Natural killer cell treated with Interleukin-12 subunit alpha and Interleukin-12 subunit beta and Interleukin-15 and Interleukin-18, amount 100 ng/mL, for 72 hours (primary cell): ENCODE measurements at regions not wholly inside any gene's neighbourhood (a gene's known extent, or its start where the extent isn't known, plus 50 kb on each side); places are given as distances from the start of the nearest gene placed in this dataset.

Source experiments
- ATAC-seq, 2 donors: fragments of 150-1000 bp; cut with Tn5 transposase in 1 of 2; sonication (Bioruptor Pico), chemical (Tn5 transposase) in 1 of 2; 2 replicates each; pipeline ENCODE4 v1.10.0; 2021
- DNase-seq: peaks from one replicate; pipeline ENCODE4 v3.0.0; 2022; ENCODE audit warnings: low spot score
- H3K27ac Mint-ChIP-seq, 2 donors: 1 replicate in 1 of 2; 2 replicates in 1 of 2; pipeline ENCODE4 v1.8.0; 2022; ENCODE audit warnings: mixed read lengths in 2 of 2, mild to moderate bottlenecking in 1 of 2, moderate library complexity in 1 of 2
- H3K27me3 Mint-ChIP-seq, 2 donors: 1 replicate in 1 of 2; 2 replicates in 1 of 2; pipeline ENCODE4 v1.8.0; 2022; ENCODE audit warnings: mixed read lengths in 2 of 2
- H3K36me3 Mint-ChIP-seq: one replicate; pipeline ENCODE4 v1.8.0; 2022; ENCODE audit warnings: mixed read lengths
- H3K4me1 Mint-ChIP-seq, 2 donors: 1 replicate in 1 of 2; 2 replicates in 1 of 2; pipeline ENCODE4 v1.8.0; 2022; ENCODE audit warnings: low read depth in 2 of 2, mixed read lengths in 2 of 2, mild to moderate bottlenecking in 1 of 2
- H3K4me3 Mint-ChIP-seq: one replicate; pipeline ENCODE4 v1.8.0; 2022; ENCODE audit warnings: mixed read lengths
- H3K9me3 Mint-ChIP-seq: 2 replicates; pipeline ENCODE4 v1.8.0; 2022; ENCODE audit warnings: mixed read lengths

DNA sequence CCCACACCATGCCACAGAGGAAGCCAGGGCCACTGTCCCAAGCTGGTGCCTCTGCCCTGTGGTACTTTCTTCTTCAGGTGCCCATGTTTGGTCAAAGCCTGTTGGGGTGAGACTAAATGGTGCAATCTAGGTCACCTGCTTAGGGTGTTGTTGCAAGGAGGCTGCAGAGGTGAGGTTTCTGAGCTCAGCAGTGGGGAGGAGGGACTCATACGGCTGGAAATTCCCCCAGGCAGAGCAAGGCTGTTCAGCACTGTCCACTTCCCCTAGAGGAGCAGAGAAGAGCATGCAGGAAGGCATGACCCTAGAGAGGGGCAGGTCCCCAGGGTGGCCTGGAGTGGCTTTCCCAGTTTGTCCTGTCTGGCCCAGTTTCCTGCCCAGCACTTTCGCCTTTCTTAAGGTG is 211.0 kb downstream of the HAUS1 start:
- peaks cover 5% of the 10 kb centered on the region in 2 donors for H3K4me1 Mint-ChIP-seq
- no peaks in the 10 kb centered on the region for H3K36me3 Mint-ChIP-seq
- ATAC-seq, result peak; percentile 25 to 60
- H3K4me3 Mint-ChIP-seq, result no peak overlapping the region
- peak overlapping the region in 1 of 2 donors; percentile 53 for H3K27ac Mint-ChIP-seq
- DNase-seq, result no peak
- H3K9me3 Mint-ChIP-seq, result no peaks in the 10 kb centered on the region
- H3K27me3 Mint-ChIP-seq, result peaks cover 0 to 3% of the 10 kb centered on the region in 2 donors

DNA sequence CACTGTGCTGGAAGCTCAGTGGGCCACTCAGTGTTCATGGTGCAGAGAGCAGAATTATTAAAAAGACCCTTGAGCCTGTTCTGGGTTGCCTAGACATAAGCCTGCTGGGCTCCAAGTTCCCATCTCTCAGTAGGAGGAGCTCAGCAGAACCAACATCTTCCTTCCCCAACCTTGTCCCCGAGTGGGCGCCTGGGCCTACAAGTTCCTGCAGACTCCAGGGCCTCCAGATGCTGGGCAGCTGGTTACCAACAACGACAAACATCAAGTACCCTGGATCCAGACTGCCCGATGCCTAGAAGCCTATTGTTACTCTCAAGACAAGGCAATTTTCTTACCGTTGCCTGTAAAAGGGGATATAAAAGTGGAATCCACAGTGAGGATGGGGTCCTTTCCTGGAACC is 214.2 kb downstream of the HAUS1 start:
- H3K27me3 Mint-ChIP-seq, result no peaks in the 10 kb centered on the region
- DNase-seq (no peak), ATAC-seq (no peak)
- H3K9me3 Mint-ChIP-seq, result no peaks in the 10 kb centered on the region
- H3K4me1 Mint-ChIP-seq, result peaks cover 0 to 5% of the 10 kb centered on the region in 2 donors
- no peak overlapping the region for H3K4me3 Mint-ChIP-seq
- no peak overlapping the region for H3K27ac Mint-ChIP-seq
- H3K36me3 Mint-ChIP-seq, result no peaks in the 10 kb centered on the region

DNA sequence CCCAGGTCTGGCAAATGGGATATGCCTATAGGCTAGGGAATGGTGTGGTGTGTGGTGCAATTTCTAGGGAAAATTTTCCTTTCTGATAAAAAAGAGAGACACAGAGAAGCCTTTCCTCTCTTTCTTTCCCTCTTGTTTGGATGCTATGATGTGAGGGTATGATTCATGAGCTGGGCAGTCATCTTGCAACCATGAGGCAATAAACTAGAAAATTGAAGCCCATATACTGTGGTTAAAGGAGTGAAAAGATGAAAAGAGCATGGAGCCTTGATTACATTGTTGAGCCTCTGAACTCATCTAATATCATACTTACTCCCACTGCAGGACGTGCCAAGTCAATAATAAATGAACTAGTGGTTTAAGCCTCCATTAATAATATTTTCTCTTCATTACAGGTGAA is 215.6 kb downstream of the HAUS1 start:
- Mint-ChIP-seq H3K4me1 (peaks cover 4 to 8% of the 10 kb centered on the region in 2 donors), H3K27me3 (no peaks in the 10 kb centered on the region), H3K27ac (no peak overlapping the region), H3K4me3 (no peak overlapping the region), H3K9me3 (no peaks in the 10 kb centered on the region), H3K36me3 (no peaks in the 10 kb centered on the region)
- DNase-seq (no peak), ATAC-seq (peak in 1 of 2 donors; percentile 43)

DNA sequence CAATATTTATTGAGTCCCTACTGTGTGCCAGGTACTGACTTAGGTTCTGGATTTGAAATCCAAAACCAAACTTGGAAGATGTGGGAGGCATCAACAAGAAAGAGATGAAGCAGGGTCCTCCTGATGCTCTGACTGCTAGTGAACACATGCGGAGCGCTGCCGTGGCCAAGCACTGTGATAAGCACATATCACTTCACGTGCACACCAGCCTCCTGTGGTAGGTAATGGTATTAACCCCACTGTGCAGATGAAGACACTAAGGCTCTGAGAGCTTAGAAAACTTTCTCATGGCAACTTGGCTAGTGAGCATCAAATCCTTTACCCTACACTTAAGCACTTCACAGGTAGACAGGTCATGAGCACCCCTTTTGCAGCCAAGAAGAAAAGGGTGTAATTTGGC is 216.1 kb downstream of the HAUS1 start:
- Mint-ChIP-seq H3K27me3 (no peaks in the 10 kb centered on the region), H3K9me3 (no peaks in the 10 kb centered on the region), H3K27ac (no peak overlapping the region), H3K36me3 (no peaks in the 10 kb centered on the region), H3K4me1 (peaks cover 0 to 8% of the 10 kb centered on the region in 2 donors), H3K4me3 (no peak overlapping the region)
- DNase-seq (no peak), ATAC-seq (no peak)

DNA sequence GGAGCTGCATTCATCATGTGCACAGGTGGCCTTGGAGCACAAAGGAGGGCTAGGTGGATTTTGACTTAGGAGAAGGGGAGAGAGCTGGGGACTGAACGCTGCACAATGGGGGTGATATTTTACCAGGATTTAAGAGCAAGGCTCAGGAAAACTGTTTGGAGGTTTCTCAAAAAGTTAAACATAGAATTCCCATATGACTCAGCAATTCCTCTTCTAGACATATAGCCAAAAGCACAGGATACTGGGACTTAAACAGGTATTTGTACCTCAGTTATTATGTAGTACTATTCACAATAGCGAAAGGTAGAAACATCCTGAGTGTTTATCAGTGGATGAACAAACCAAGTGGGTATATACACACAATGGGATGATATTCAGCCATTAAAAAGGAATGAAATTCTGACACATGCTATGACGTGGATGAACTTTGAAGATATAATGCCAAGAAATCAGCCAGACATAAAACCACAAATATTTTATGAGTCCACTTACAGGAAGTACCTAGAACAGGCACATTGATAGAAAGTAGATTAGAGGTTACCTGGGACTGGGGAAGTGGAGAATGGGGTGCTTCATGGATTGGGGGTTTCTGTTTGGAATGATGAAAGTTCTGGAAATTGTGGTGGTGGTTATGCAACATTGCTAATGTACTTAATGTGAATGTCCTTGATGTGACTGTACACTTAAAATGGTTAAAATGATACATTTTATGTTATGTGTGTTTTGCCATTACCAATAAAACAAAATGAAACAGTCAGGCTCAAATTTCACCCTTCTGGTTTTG is 216.9 kb downstream of the HAUS1 start:
- no peak for DNase-seq
- H3K36me3 Mint-ChIP-seq, result no peaks in the 10 kb centered on the region
- H3K4me3 Mint-ChIP-seq, result no peak overlapping the region
- no peak for ATAC-seq
- H3K9me3 Mint-ChIP-seq, result no peaks in the 10 kb centered on the region
- peaks cover 0 to 12% of the 10 kb centered on the region in 2 donors for H3K4me1 Mint-ChIP-seq
- no peaks in the 10 kb centered on the region for H3K27me3 Mint-ChIP-seq
- H3K27ac Mint-ChIP-seq, result no peak overlapping the region

DNA sequence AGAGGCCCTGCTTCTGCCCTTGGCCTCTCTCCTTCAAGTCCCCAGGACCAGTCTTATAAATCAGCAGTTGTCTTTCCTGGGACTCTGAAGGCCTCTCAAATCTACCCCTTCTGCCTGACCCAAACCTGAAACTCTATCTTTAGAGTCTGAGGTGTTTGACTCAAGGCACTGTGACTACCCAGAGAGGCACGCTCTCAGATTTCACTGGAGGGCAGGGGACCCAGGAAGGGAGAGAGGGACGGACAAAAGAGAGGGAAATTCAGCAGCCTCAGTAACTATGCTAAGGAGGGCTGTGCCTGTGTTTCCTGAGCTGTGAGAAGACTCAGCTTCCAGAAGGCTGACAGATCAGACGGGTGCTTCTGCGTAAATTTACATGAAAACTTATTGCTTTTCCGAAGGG is 217.8 kb downstream of the HAUS1 start:
- Mint-ChIP-seq H3K36me3 (no peaks in the 10 kb centered on the region), H3K4me3 (no peak overlapping the region), H3K27ac (no peak overlapping the region), H3K9me3 (no peaks in the 10 kb centered on the region), H3K27me3 (no peaks in the 10 kb centered on the region), H3K4me1 (peaks cover 0 to 12% of the 10 kb centered on the region in 2 donors)
- ATAC-seq, result no peak
- no peak for DNase-seq

DNA sequence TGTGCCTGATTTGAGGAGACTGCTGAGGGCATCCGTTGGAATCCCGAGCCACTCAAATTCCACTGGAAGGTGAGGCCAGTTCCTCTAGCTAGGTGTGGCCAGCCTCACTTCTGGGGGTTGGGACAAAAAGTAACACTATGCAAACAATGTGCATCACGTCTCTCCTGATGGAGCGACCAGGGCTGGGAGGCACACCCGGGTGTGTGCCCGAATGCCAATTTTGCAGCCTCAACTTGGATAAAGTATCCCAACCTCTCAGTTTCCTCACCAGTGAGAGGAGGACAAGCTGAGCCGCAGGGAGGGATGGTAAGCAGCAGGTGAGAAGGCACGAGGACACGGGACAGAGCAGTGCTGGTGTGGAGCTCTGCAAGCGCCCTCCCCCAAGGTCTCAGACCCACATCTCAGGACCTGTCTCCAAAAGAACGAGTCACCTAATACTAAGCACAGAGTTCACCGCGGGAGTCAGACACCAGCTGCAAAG is 218.3 kb downstream of the HAUS1 start:
- no peak for DNase-seq
- Mint-ChIP-seq H3K27ac (no peak overlapping the region), H3K36me3 (no peaks in the 10 kb centered on the region), H3K27me3 (no peaks in the 10 kb centered on the region), H3K4me3 (no peak overlapping the region), H3K4me1 (peaks cover 0 to 12% of the 10 kb centered on the region in 2 donors), H3K9me3 (no peaks in the 10 kb centered on the region)
- no peak for ATAC-seq

DNA sequence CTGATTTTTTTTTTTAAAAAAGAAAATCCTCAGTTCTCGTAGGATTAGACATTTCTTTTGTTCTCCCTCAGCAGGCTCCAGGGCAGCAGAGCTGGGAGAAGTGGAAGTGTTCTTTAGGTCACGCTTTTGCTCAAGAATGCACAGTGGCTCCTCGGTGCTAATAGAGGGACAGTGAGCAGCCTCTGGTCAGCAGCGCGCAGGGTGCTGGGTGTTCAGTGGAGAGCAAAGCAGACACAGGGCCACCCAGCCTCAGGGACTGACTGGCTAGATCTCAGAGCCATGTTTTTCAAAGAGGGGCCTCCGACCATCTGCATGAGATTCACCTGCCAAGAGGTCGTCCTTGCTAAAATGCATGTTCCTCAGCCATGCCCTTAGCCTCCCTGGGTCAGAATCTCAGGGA is 218.8 kb downstream of the HAUS1 start:
- H3K27ac Mint-ChIP-seq, result no peak overlapping the region
- no peak overlapping the region for H3K4me3 Mint-ChIP-seq
- H3K9me3 Mint-ChIP-seq, result no peaks in the 10 kb centered on the region
- peaks cover 0 to 12% of the 10 kb centered on the region in 2 donors for H3K4me1 Mint-ChIP-seq
- DNase-seq (no peak), ATAC-seq (no peak)
- no peaks in the 10 kb centered on the region for H3K27me3 Mint-ChIP-seq
- no peaks in the 10 kb centered on the region for H3K36me3 Mint-ChIP-seq

DNA sequence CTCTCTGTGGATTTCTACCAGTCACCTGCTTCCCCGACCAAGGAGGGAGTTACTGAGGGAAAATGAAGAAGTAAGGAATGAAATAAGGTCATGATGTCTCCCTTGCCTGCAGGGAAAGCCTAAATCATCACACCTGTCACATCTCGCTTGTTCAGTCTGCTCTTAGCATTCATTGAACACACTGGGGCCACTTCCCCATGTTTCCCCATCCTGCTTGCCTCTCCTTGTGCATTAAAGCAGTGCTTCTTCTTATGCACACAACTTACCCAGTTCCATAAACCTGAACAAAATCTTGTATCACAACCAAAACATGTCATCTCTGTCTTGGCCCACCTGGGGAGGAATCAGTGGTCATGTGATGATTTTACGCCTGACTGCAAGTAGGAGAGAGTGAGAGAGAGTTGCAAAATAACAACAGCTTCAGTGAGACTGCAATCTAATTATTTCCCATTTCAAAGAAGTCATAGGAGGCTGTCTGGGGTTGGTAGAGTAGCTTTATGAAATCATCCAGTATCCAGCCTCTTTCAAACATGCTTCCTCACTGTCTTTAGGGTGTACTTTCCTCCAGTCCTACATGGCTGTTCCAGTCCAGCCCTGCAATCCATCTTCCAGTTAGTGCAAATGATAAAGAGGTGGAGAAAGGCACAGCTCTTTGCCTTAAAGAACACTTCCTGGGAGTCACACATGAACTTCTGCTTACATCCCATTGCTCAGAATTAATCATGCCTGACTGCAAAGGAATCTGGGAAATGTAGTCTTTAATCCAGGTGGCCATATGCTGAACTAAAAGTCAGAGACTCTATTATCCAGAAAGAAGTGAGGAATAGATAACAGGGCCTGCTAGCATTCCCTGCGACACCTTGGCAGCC is 220.1 kb downstream of the HAUS1 start:
- no peak for DNase-seq
- H3K4me3 Mint-ChIP-seq, result no peak overlapping the region

DNA sequence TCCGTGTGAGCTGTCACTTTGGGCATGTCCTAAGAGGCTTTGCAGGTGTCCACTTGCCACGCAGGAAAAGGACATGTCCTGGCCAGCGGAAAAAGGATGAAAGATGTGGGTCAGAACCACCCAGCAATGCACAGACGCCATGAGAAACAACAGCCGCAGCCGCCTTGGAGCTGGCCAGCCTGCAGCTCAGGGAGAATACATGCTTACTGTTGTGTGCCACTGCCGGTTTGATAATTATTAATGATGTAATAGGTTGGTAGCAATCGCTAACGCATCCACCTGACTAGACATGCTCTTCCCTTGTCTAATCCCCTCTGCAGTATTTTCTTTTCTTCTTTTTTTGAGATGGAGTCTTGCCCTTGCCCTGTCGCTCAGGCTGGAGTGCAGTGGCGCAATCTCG is 221.7 kb downstream of the HAUS1 start:
- ATAC-seq, result no peak
- Mint-ChIP-seq H3K9me3 (no peaks in the 10 kb centered on the region), H3K4me3 (no peak overlapping the region), H3K27me3 (no peaks in the 10 kb centered on the region), H3K27ac (peak overlapping the region in 1 of 2 donors; percentile 52), H3K36me3 (no peaks in the 10 kb centered on the region), H3K4me1 (peaks cover 0 to 16% of the 10 kb centered on the region in 2 donors)
- no peak for DNase-seq

More for the DNA sequence above, 220.1 kb downstream of the HAUS1 start:
- H3K9me3 Mint-ChIP-seq, result no peaks in the 10 kb centered on the region
- H3K36me3 Mint-ChIP-seq, result no peaks in the 10 kb centered on the region
- H3K4me1 Mint-ChIP-seq, result peaks cover 0 to 12% of the 10 kb centered on the region in 2 donors
- H3K27me3 Mint-ChIP-seq, result no peaks in the 10 kb centered on the region
- ATAC-seq, result no peak
- H3K27ac Mint-ChIP-seq, result peak overlapping the region in 1 of 2 donors; percentile 28

DNA sequence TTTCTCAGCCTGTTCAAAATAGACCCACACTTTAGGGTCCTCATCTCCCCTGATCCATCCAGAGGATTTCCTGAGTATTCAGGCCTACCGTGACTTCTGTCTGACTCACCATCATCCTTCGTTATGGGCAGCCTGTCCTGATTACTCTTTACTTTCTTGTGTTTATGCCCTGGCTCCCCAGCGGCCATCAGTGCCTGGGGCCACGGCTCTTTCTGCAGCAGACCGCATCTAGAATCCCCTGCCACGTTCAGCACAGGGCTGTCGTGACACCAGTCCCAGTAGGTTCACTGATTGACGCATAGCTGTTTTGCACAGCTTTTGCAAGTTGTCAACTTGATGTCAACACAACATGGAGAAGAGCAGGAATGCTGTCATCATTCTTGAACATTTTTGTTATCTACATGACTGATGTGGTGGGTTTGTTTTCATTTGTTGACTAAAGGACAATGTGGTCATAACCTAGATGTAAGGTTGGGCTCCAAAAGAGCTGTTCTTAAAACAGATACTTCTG is 225.6 kb downstream of the HAUS1 start:
- ATAC-seq (no peak), DNase-seq (no peak)
- Mint-ChIP-seq H3K9me3 (no peaks in the 10 kb centered on the region), H3K4me3 (no peak overlapping the region), H3K36me3 (no peaks in the 10 kb centered on the region), H3K4me1 (peaks cover 13 to 30% of the 10 kb centered on the region in 2 donors), H3K27me3 (peaks cover 0 to 5% of the 10 kb centered on the region in 2 donors), H3K27ac (no peak overlapping the region)

DNA sequence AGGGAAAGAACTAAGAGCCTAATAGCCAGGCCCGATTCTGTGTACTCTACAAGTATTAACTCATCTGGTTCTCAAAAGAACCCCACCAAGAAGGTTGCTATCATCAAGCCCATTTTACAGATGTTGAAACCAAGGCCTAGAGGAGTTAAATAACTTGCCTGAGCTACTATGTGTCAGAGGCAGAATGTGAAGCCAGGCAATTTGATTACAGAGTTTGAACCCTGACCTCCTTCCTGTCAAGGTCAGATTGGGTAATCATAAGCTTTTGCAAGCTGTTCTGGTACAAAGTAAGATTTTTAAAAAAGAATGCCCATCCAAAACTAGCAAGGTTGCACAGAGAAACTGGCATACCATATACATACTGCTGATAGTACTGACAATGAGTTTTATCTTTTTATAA is 227.1 kb downstream of the HAUS1 start:
- Mint-ChIP-seq H3K4me1 (peaks cover 28 to 39% of the 10 kb centered on the region in 2 donors), H3K9me3 (no peaks in the 10 kb centered on the region), H3K4me3 (no peak overlapping the region), H3K36me3 (no peaks in the 10 kb centered on the region), H3K27me3 (peaks cover 0 to 5% of the 10 kb centered on the region in 2 donors), H3K27ac (no peak overlapping the region)
- ATAC-seq, result no peak
- DNase-seq, result no peak

DNA sequence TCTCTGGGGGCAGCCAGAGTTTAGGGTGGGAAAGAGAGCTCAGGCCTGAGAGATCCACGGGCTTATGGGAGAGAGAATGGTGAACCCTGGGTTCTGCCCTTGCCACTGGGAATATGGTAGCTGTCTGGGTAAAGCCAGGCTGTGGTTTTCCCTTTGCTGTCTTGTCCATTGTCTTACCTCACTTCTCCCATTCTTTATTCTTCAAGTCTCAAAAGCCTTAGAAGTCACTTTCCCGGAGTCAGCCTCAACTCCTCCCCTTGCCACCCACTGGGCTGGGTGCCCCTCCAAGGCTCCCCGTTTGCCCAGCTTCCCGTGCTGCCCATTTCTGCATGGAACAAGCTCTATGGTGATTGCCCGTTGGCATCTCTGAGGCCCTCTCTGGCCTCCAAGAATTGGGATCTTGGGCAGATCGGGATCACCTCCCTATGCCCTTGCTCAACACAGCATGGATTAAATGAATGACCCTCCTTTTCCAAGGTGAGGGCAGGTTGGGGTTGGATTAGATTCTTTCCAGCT is 228.2 kb downstream of the HAUS1 start:
- ATAC-seq (no peak), DNase-seq (no peak)
- Mint-ChIP-seq H3K4me1 (peaks cover 38 to 46% of the 10 kb centered on the region in 2 donors), H3K9me3 (no peaks in the 10 kb centered on the region), H3K27me3 (peaks cover 0 to 5% of the 10 kb centered on the region in 2 donors), H3K4me3 (peak overlapping the region; percentile 30), H3K27ac (peak overlapping the region in 1 of 2 donors; percentile 61), H3K36me3 (no peaks in the 10 kb centered on the region)
